BLaER1 (cell line): ENCODE measurements at regions not wholly inside any gene's neighbourhood (a gene's known extent, or its start where the extent isn't known, plus 50 kb on each side); places are given as distances from the start of the nearest gene placed in this dataset.

Experiments used
- H3K27ac ChIP-seq: shearing (Covaris generic); formaldehyde crosslinking; 2 replicates; pipeline ENCODE4 v1.8.1; 2022
- H3K27me3 ChIP-seq: shearing (Covaris generic); formaldehyde crosslinking; 2 replicates; pipeline ENCODE4 v1.8.1; 2022
- H3K36me3 ChIP-seq: shearing (Covaris generic); formaldehyde crosslinking; 2 replicates; pipeline ENCODE4 v1.8.1; 2022
- H3K4me1 ChIP-seq: shearing (Covaris generic); formaldehyde crosslinking; 2 replicates; pipeline ENCODE4 v1.8.1; 2022
- H3K4me2 ChIP-seq: shearing (Covaris generic); formaldehyde crosslinking; 2 replicates; pipeline ENCODE4 v1.8.1; 2022
- H3K4me3 ChIP-seq: shearing (Covaris generic); formaldehyde crosslinking; 2 replicates; pipeline ENCODE4 v1.8.1; 2022
- H3K9ac ChIP-seq: shearing (Covaris generic); formaldehyde crosslinking; 2 replicates; pipeline ENCODE4 v1.8.1; 2022
- H3K9me3 ChIP-seq: shearing (Covaris generic); formaldehyde crosslinking; 2 replicates; pipeline ENCODE4 v1.8.1; 2022
- H4K20me1 ChIP-seq: shearing (Covaris generic); formaldehyde crosslinking; 2 replicates; pipeline ENCODE4 v1.8.1; 2022
- Cebpa-rat ChIP-seq: shearing (Covaris generic); IDR thresholded peaks from 2 replicates; pipeline ENCODE4 v1.8.1; 2022

- Histone ChIP-seq H3K36me3 (0 out of 2 replicates have a peak, but pooled peaks cover 13% of the 10 kb centered on the region), H3K9ac (no peak overlapping the region), H3K4me1 (peaks cover 19% of the 10 kb centered on the region), H3K4me3 (no peak overlapping the region), H3K4me2 (peak overlapping the region; percentile 52), H3K9me3 (peaks cover 33% of the 10 kb centered on the region), H4K20me1 (no peaks in the 10 kb centered on the region), H3K27me3 (no peaks in the 10 kb centered on the region), H3K27ac (no peak overlapping the region)
- TF ChIP-seq Cebpa-rat, result no peak
These were observed 131.6 kb downstream of the AQP9 start for GRCh38 chr15:58269455-58270414.

DNA sequence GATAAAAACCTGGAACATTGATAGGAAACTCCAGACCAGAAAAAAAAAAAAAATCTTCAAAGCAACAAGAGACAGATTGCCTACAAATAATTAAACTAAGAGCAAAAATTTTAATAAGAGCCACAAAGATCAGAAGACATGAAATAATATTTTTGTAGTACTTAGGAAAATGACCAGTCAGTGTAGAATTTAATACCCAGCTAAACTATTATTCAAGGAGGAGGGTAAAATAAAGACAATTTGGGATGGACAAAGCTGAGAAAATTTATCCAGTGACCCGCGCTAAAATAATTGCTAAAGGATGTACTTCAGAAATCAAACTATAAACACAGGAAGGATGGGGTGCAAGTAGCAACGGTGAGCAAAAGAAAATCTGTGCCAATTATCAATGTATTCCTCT, 133.2 kb downstream of the AQP9 start:
- Histone ChIP-seq H3K4me1 (peaks cover 19% of the 10 kb centered on the region), H3K27me3 (no peaks in the 10 kb centered on the region), H3K4me2 (no peak overlapping the region), H4K20me1 (no peaks in the 10 kb centered on the region), H3K27ac (no peak overlapping the region), H3K4me3 (no peak overlapping the region), H3K9ac (no peak overlapping the region), H3K36me3 (0 out of 2 replicates have a peak, but pooled peaks cover 13% of the 10 kb centered on the region), H3K9me3 (peaks cover 36% of the 10 kb centered on the region)
- no peak for TF ChIP-seq Cebpa-rat

DNA sequence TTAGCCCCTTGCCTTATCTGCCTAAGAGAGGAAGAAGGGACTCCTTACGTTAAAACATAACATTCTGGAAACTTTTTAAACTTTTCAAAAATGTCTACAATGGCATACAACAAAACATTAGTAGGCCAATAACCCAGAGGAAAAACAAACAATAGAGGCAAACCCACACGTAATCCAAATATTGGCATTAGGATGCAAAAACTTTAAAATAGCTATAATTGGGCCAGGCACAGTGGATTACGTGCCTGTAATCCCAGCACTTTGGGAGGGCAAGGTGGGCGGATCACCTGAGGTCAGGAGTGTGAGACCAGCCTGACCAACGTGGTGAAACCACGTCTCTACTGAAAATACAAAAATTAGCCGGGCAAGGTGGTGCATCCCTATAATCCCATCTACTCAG, 134.9 kb downstream of the AQP9 start:
- Histone ChIP-seq H3K4me3 (no peak overlapping the region), H3K4me2 (no peak overlapping the region), H3K36me3 (0 out of 2 replicates have a peak, but pooled peaks cover 13% of the 10 kb centered on the region), H3K9me3 (peaks cover 33% of the 10 kb centered on the region), H4K20me1 (no peaks in the 10 kb centered on the region), H3K9ac (no peak overlapping the region), H3K27ac (no peak overlapping the region), H3K4me1 (peaks cover 19% of the 10 kb centered on the region), H3K27me3 (no peaks in the 10 kb centered on the region)
- no peak for TF ChIP-seq Cebpa-rat

DNA sequence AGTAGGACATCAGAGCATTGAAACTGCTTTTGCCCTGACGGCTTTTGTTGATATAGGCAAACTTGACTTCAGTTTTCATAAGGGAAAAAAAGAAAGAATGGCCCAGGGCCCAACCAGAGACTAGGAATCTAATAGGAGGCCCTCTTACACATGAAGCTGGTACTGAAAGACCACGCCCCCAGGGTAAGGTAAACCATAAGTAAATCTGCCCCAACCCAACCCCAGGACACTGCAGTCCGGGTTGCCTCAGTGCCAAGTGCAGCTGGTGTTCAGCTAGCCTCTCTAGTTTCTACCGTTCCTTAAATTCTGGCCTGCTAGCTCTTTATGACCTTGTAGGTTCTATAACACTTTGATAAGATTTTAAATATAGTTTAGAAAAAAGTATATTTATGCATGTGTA, 136.7 kb downstream of the AQP9 start:
- 0 out of 2 replicates have a peak, but pooled peaks cover 13% of the 10 kb centered on the region for H3K36me3 ChIP-seq
- no peaks in the 10 kb centered on the region for H3K27me3 ChIP-seq
- TF ChIP-seq Cebpa-rat, result no peak
- peaks cover 5% of the 10 kb centered on the region for H3K4me1 ChIP-seq
- H3K9ac ChIP-seq, result no peak overlapping the region
- no peak overlapping the region for H3K4me2 ChIP-seq
- no peaks in the 10 kb centered on the region for H4K20me1 ChIP-seq
- no peak overlapping the region for H3K4me3 ChIP-seq
- no peak overlapping the region for H3K27ac ChIP-seq
- peaks cover 33% of the 10 kb centered on the region for H3K9me3 ChIP-seq

- Histone ChIP-seq H3K36me3 (0 out of 2 replicates have a peak, but pooled peaks cover 13% of the 10 kb centered on the region), H3K4me1 (no peaks in the 10 kb centered on the region), H4K20me1 (no peaks in the 10 kb centered on the region), H3K27me3 (no peaks in the 10 kb centered on the region), H3K9me3 (peaks cover 33% of the 10 kb centered on the region), H3K4me2 (no peak overlapping the region), H3K4me3 (no peak overlapping the region), H3K9ac (no peak overlapping the region), H3K27ac (no peak overlapping the region)
- no peak for TF ChIP-seq Cebpa-rat
These were observed 137.6 kb downstream of the AQP9 start for GRCh38 chr15:58275785-58276184.

DNA sequence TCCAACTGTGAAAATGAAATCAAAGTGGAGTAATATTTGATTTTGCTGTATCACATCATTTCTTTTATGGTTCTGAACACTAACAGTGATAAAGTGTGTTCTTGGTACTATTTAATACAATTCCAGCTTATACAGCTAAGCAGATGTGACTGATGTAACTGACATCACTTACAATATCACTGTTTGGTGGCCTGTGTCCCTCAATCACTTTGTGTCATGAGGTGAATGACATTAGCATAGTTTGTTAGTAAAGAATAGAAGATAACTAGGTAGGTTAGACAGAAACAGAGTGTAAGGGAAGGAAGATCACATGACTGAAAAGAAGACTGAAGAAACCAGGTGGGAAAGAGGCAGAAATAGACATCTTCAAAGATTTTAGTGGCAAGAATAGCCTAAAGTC, 138.7 kb downstream of the AQP9 start:
- no peaks in the 10 kb centered on the region for H4K20me1 ChIP-seq
- no peak overlapping the region for H3K4me3 ChIP-seq
- H3K36me3 ChIP-seq, result 0 out of 2 replicates have a peak, but pooled peaks cover 9% of the 10 kb centered on the region
- no peak overlapping the region for H3K9ac ChIP-seq
- no peak for TF ChIP-seq Cebpa-rat
- H3K27ac ChIP-seq, result no peak overlapping the region
- no peaks in the 10 kb centered on the region for H3K27me3 ChIP-seq
- H3K9me3 ChIP-seq, result peaks cover 21% of the 10 kb centered on the region
- no peaks in the 10 kb centered on the region for H3K4me1 ChIP-seq
- no peak overlapping the region for H3K4me2 ChIP-seq

GRCh38 chr15:58277333-58277732, 139.2 kb downstream of the AQP9 start:
- Histone ChIP-seq H3K4me1 (no peaks in the 10 kb centered on the region), H3K9me3 (peaks cover 18% of the 10 kb centered on the region), H4K20me1 (no peaks in the 10 kb centered on the region), H3K36me3 (0 out of 2 replicates have a peak, but pooled peaks cover 5% of the 10 kb centered on the region), H3K27ac (no peak overlapping the region), H3K4me3 (no peak overlapping the region), H3K4me2 (no peak overlapping the region), H3K27me3 (no peaks in the 10 kb centered on the region), H3K9ac (no peak overlapping the region)
- TF ChIP-seq Cebpa-rat, result no peak

- Histone ChIP-seq H3K4me3 (no peak overlapping the region), H3K27ac (no peak overlapping the region), H3K4me2 (no peak overlapping the region), H4K20me1 (no peaks in the 10 kb centered on the region), H3K36me3 (no peaks in the 10 kb centered on the region), H3K9ac (no peak overlapping the region), H3K4me1 (no peaks in the 10 kb centered on the region), H3K9me3 (peaks cover 5% of the 10 kb centered on the region; the same call in 1 of the 2 replicates), H3K27me3 (no peaks in the 10 kb centered on the region)
- no peak for TF ChIP-seq Cebpa-rat
These were observed 140.9 kb downstream of the AQP9 start for GRCh38 chr15:58279106-58279505.

GRCh38 chr15:58279654-58280053, 141.5 kb downstream of the AQP9 start:
- no peaks in the 10 kb centered on the region for H3K27me3 ChIP-seq
- TF ChIP-seq Cebpa-rat, result no peak
- H3K36me3 ChIP-seq, result no peaks in the 10 kb centered on the region
- no peak overlapping the region for H3K9ac ChIP-seq
- H3K9me3 ChIP-seq, result peaks cover 4% of the 10 kb centered on the region; the same call in 1 of the 2 replicates
- H3K27ac ChIP-seq, result no peak overlapping the region
- H3K4me3 ChIP-seq, result no peak overlapping the region
- no peak overlapping the region for H3K4me2 ChIP-seq
- H3K4me1 ChIP-seq, result no peaks in the 10 kb centered on the region
- no peaks in the 10 kb centered on the region for H4K20me1 ChIP-seq

GRCh38 chr15:58282060-58282708, 144.0 kb downstream of the AQP9 start:
- Histone ChIP-seq H3K36me3 (no peaks in the 10 kb centered on the region), H3K27me3 (no peaks in the 10 kb centered on the region), H3K27ac (no peak overlapping the region), H3K4me1 (no peaks in the 10 kb centered on the region), H3K4me2 (no peak overlapping the region), H3K9ac (no peak overlapping the region), H4K20me1 (no peaks in the 10 kb centered on the region), H3K4me3 (no peak overlapping the region), H3K9me3 (no peaks in the 10 kb centered on the region)
- TF ChIP-seq Cebpa-rat, result no peak
